Hepatocyte (in vitro differentiated cells): ENCODE measurements at regions not wholly inside any gene's neighbourhood (a gene's known extent, or its start where the extent isn't known, plus 50 kb on each side); places are given as distances from the start of the nearest gene placed in this dataset.

Experiments
- EZH2 ChIP-seq: fragments of 200-600 bp; sonication (generic); IDR thresholded peaks from 2 replicates; pipeline ENCODE4 v1.6.1; 2016; ENCODE audit warnings: antibody characterized with exemption, mild to moderate bottlenecking, borderline replicate concordance
- EZH2phosphoT487 ChIP-seq: fragments of 200-600 bp; sonication (generic); IDR thresholded peaks from one replicate; pipeline ENCODE4 v1.6.1; 2018; ENCODE audit warnings: antibody characterized with exemption, mild to moderate bottlenecking, low read depth, moderate library complexity; ENCODE audit not compliant: unreplicated experiment, severe bottlenecking
- TF ChIP-seq, protein P1 (sequence below): fragments of 200-600 bp; sonication (generic); IDR thresholded peaks from 2 replicates; pipeline ENCODE4 v1.5.1; 2016; ENCODE audit warnings: antibody characterized with exemption, mild to moderate bottlenecking; ENCODE audit not compliant: poor library complexity

DNA sequence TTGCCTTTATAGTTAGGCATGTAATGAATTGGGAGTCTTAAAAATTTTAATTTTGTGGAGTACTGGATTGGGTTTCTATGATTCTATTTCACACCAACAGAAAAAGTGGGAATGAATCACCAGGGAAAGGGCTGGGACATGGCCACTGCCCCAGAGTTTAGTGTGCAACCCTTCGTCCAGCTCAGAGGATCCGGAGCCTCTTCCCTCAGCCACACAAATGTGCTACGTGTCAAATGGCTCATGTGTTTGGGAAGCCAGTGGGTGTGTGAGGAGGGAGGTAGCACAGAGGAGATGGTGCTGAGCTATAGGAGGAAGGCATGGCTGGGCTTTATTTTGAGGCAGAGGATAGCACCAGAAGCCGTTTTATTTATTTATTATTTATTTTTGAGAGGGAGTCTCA, 247.3 kb downstream of the SIPA1L2 start:
- TF ChIP-seq, protein P1, sequence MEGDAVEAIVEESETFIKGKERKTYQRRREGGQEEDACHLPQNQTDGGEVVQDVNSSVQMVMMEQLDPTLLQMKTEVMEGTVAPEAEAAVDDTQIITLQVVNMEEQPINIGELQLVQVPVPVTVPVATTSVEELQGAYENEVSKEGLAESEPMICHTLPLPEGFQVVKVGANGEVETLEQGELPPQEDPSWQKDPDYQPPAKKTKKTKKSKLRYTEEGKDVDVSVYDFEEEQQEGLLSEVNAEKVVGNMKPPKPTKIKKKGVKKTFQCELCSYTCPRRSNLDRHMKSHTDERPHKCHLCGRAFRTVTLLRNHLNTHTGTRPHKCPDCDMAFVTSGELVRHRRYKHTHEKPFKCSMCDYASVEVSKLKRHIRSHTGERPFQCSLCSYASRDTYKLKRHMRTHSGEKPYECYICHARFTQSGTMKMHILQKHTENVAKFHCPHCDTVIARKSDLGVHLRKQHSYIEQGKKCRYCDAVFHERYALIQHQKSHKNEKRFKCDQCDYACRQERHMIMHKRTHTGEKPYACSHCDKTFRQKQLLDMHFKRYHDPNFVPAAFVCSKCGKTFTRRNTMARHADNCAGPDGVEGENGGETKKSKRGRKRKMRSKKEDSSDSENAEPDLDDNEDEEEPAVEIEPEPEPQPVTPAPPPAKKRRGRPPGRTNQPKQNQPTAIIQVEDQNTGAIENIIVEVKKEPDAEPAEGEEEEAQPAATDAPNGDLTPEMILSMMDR, result no peak
- no peak for TF ChIP-seq EZH2phosphoT487
- no peak for TF ChIP-seq EZH2
